SH-SY5Y (cell line): ENCODE measurements at regions not wholly inside any gene's neighbourhood (a gene's known extent, or its start where the extent isn't known, plus 50 kb on each side); places are given as distances from the start of the nearest gene placed in this dataset.

ENCODE experiments used
- GATA2 ChIP-seq: IDR thresholded peaks from 2 replicates; pipeline ENCODE4 v1.6.1; 2011; ENCODE audit warnings: mild to moderate bottlenecking, low read depth, low read length
- GATA3 ChIP-seq: IDR thresholded peaks from 2 replicates; pipeline ENCODE4 v1.6.1; 2011; ENCODE audit warnings: low read depth, mild to moderate bottlenecking, low read length, moderate library complexity

GRCh38 chr17:70989280-70989679 is 819.9 kb downstream of the KCNJ2 start:
- no peak for TF ChIP-seq GATA3
- no peak for TF ChIP-seq GATA2
